ENCODE measurements at regions not wholly inside any gene's neighbourhood (a gene's known extent, or its start where the extent isn't known, plus 50 kb on each side); places are given as distances from the start of the nearest gene placed in this dataset.

DNA sequence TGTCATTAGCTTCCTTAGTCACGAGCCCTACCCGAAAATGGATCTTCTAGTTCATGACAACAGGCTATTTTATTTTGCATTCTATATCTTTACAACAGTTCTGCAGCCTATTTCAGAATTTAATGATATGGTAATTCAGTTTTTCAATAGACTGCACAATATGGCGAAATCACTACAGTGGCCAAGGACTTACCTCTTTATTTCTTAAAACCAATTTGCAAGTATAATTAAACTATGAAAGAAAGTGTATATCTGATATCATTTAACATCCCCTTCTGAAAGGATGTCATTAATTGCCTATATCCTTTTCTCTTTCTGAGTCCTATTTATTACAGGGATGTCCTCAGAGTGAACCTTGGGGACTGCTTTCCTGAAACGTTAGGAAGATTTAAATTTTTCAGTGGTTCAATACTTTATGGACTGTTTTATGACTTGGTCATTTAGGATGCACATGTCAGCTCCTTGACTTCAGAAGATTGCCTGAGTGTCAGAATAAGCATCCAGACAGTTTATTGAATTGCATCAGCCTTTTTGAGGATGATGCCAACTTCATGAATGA, 190.8 kb upstream of the GEMIN8 start:
- TF ChIP-seq, protein P1, sequence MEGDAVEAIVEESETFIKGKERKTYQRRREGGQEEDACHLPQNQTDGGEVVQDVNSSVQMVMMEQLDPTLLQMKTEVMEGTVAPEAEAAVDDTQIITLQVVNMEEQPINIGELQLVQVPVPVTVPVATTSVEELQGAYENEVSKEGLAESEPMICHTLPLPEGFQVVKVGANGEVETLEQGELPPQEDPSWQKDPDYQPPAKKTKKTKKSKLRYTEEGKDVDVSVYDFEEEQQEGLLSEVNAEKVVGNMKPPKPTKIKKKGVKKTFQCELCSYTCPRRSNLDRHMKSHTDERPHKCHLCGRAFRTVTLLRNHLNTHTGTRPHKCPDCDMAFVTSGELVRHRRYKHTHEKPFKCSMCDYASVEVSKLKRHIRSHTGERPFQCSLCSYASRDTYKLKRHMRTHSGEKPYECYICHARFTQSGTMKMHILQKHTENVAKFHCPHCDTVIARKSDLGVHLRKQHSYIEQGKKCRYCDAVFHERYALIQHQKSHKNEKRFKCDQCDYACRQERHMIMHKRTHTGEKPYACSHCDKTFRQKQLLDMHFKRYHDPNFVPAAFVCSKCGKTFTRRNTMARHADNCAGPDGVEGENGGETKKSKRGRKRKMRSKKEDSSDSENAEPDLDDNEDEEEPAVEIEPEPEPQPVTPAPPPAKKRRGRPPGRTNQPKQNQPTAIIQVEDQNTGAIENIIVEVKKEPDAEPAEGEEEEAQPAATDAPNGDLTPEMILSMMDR (IDR thresholded peaks at IDR 0.05): no peak
- TF ChIP-seq EP300 (IDR thresholded peaks at IDR 0.05) (no peak), POLR2A (IDR thresholded peaks at IDR 0.05) (no peak)
- H3K4me3 ChIP-seq: no peak overlapping the region
- no peaks in the 10 kb centered on the region for H3K36me3 ChIP-seq
- no peaks in the 10 kb centered on the region for H3K9me3 ChIP-seq
- no peaks in the 10 kb centered on the region for H3K4me1 ChIP-seq
- no peaks in the 10 kb centered on the region for H3K27me3 ChIP-seq
- H3K27ac ChIP-seq: no peak overlapping the region
- DNase-seq (ENCODE audit: low spot score in 2 of 2): no peak
- WGBS, 2 donors: 62 to 78% methylated on average over 4 of the region's 4 CpGs

DNA sequence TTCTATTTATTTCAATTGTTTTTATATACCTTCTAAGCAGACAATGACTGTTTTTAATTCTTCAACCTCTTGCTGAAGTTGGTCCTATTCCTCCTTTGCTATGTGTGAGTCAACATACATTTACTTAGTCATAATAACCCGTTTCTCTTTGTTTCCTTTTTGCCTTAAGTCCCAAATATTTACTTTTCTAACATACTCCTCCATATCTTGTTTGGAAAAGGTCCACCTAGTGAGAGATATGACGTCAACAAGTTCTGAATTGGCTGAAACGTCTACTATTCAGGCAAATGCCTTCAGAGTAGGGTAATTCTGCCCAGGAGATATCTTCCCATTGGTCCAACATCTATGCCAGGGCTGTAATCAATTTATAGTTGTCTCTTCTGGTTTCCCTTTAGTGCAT, 179.3 kb upstream of the GEMIN8 start:
- Histone ChIP-seq H3K27me3 (no peaks in the 10 kb centered on the region), H3K4me3 (no peak overlapping the region), H3K27ac (no peak overlapping the region), H3K4me1 (no peaks in the 10 kb centered on the region), H3K9me3 (peaks cover 0 to 7% (median 0%) of the 10 kb centered on the region in 4 donors), H3K36me3 (no peaks in the 10 kb centered on the region)
- WGBS, 2 donors: 32 to 52% methylated on average over 3 of the region's 3 CpGs
- no peak for DNase-seq (ENCODE audit: low spot score in 2 of 2)
- TF ChIP-seq, protein P1 (IDR thresholded peaks at IDR 0.05): no peak
- no peak for TF ChIP-seq EP300 (IDR thresholded peaks at IDR 0.05)
- no peak for TF ChIP-seq POLR2A (IDR thresholded peaks at IDR 0.05)

DNA sequence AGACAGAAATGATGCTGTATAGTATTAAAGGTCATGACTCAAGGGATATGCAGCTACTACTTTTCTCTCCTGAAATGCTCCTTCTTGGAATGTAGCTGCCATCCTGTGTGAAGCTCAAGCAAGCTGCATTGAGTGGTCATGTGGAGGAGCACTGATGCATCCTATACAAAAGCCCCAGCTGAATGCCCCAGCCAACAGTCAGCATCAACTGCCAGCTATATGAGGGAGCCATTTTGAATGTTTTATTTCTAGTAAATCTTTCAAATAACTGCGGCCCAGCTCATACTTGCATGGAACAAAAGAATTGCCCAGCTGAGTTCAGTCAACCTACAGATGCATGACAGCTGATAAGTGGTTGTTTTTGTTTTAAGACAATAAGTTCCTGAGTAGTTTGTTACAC, 165.0 kb upstream of the GEMIN8 start:
- DNase-seq (ENCODE audit: low spot score in 2 of 2): no peak
- TF ChIP-seq POLR2A (IDR thresholded peaks at IDR 0.05) (no peak), EP300 (IDR thresholded peaks at IDR 0.05) (no peak)
- TF ChIP-seq, protein P1 (IDR thresholded peaks at IDR 0.05): no peak
- no peaks in the 10 kb centered on the region for H3K27me3 ChIP-seq
- H3K9me3 ChIP-seq: peaks cover 0 to 5% (median 0%) of the 10 kb centered on the region in 4 donors
- H3K27ac ChIP-seq: no peak overlapping the region
- no peaks in the 10 kb centered on the region for H3K36me3 ChIP-seq
- no peak overlapping the region for H3K4me3 ChIP-seq
- WGBS, 2 donors: 75 to 83% methylated on average over 1 of the region's 1 CpG
- no peaks in the 10 kb centered on the region for H3K4me1 ChIP-seq

DNA sequence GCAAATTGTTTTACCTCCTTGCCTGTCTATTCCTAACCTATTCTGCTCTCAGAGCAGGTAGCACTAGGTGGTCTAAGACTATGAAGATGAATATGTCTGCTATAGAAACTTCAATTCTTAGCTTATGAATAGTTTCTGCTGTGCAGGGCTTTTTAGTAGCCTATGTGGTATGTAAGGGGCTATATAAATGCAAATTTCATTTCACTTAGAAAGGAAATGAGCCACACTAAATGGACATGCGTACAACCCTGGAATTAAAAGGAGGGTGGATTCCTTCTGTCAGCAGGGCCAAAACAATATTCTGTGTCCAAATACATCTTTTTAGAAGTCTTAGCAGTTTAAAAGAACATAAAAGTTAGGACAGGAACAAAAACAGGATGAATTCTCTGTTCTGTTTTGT, 163.9 kb upstream of the GEMIN8 start:
- DNase-seq (ENCODE audit: low spot score in 2 of 2): no peak
- TF ChIP-seq, protein P1 (IDR thresholded peaks at IDR 0.05): no peak
- WGBS, 2 donors: 75 to 89% methylated on average over 1 of the region's 1 CpG
- H3K4me3 ChIP-seq: no peak overlapping the region
- no peaks in the 10 kb centered on the region for H3K36me3 ChIP-seq
- H3K4me1 ChIP-seq: no peaks in the 10 kb centered on the region
- no peak overlapping the region for H3K27ac ChIP-seq
- H3K27me3 ChIP-seq: no peaks in the 10 kb centered on the region
- peaks cover 0 to 2% (median 0%) of the 10 kb centered on the region in 4 donors for H3K9me3 ChIP-seq

DNA sequence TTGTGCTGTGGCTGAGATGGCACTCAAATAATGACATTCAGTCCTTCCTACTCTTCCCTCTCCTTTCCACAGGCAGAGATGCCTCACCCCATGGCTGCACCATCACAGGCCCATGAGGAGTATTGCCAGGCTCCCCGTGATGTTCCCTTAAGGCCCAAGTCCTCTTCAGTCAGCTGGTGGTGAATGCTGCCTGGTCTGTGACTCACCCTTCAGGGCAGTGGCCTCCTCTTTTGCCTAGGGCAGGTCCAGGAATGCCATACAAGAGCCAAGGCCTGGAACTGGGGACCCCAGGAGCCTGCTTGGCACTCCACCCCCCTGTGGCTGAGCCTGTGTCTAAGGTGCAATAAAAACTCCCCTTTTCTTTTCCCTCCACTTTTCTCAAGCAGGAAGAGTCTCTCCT, 144.2 kb upstream of the GEMIN8 start:
- Histone ChIP-seq H3K4me3 (no peak overlapping the region), H3K36me3 (no peaks in the 10 kb centered on the region), H3K4me1 (no peaks in the 10 kb centered on the region), H3K27ac (no peak overlapping the region), H3K9me3 (no peaks in the 10 kb centered on the region), H3K27me3 (no peaks in the 10 kb centered on the region)
- 100% methylated on average over 1 of the region's 1 CpG; no CpG with 5 or more reads in 1 of the 2 donors for WGBS, 2 donors
- TF ChIP-seq, protein P1 (IDR thresholded peaks at IDR 0.05): no peak
- no peak for TF ChIP-seq POLR2A (IDR thresholded peaks at IDR 0.05)
- no peak for TF ChIP-seq EP300 (IDR thresholded peaks at IDR 0.05)
- no peak for DNase-seq (ENCODE audit: low spot score in 2 of 2)
